SK-N-SH (cell line): ENCODE measurements at regions not wholly inside any gene's neighbourhood (a gene's known extent, or its start where the extent isn't known, plus 50 kb on each side); places are given as distances from the start of the nearest gene placed in this dataset.
A peak's percentile ranks its signal among the peaks of the same experiment; 100 is the strongest.

ENCODE experiments used
- CTCF ChIA-PET: fragments of 300-600, 350-600 bp; formaldehyde crosslinking; extraction: SDS; loops from one replicate; lab custom pipeline; 2021; lab: Yijun Ruan, JAX
- POLR2A ChIA-PET: fragments of 350-600 bp; sonication (Branson Sonifier 250); formaldehyde crosslinking; extraction: SDS; loops from one replicate; lab custom pipeline; 2020; ENCODE audit warnings: antibody characterized with exemption, inconsistent platforms; lab: Yijun Ruan, JAX
- DNase-seq: peaks from one replicate; pipeline ENCODE4 v3.0.0; 2012
- H2AFZ ChIP-seq: fragments of 200-600 bp; sonication (generic); 2 replicates; pipeline ENCODE4 v1.8.1; 2016; ENCODE audit warnings: antibody characterized with exemption, mild to moderate bottlenecking, low read depth
- H3F3A ChIP-seq: fragments of 200-600 bp; sonication (generic); replicated peaks from 2 replicates; pipeline ENCODE3; 2016; ENCODE audit warnings: antibody characterized with exemption, mild to moderate bottlenecking; ENCODE audit not compliant: insufficient read depth
- H3K27ac ChIP-seq, 2 experiments: fragments of 200-500 bp in 1 of 2; fragments of 200-600 bp in 1 of 2; sonication (Bioruptor generic) in 1 of 2; sonication (generic), shearing (Covaris generic) in 1 of 2; 2 replicates each; pipeline versions ENCODE4 v1.5.1 to v1.6.1; 2014 to 2016; ENCODE audit warnings: low read depth in 2 of 2, inconsistent platforms in 1 of 2, low read length in 1 of 2, mild to moderate bottlenecking in 1 of 2, mixed read lengths in 1 of 2
- H3K27me3 ChIP-seq: fragments of 200-600 bp; sonication (generic), shearing (Covaris generic); 2 replicates; pipeline ENCODE4 v1.6.1; 2016; ENCODE audit warnings: mixed run types; ENCODE audit not compliant: insufficient read depth
- H3K36me3 ChIP-seq, 2 experiments: fragments of 200-500 bp in 1 of 2; fragments of 200-600 bp in 1 of 2; sonication (Bioruptor generic) in 1 of 2; sonication (generic) in 1 of 2; replicated peaks in 1 of 2; 2 replicates each; pipeline versions ENCODE3 to v1.5.1; 2014 to 2016; ENCODE audit warnings: low read length in 1 of 2, mild to moderate bottlenecking in 1 of 2; ENCODE audit not compliant: insufficient read depth in 2 of 2, control insufficient read depth in 1 of 2
- H3K4me1 ChIP-seq, 2 experiments: fragments of 200-500 bp in 1 of 2; fragments of 200-600 bp in 1 of 2; sonication (Bioruptor generic) in 1 of 2; sonication (generic), shearing (Covaris generic) in 1 of 2; 2 replicates each; pipeline versions ENCODE4 v1.5.1 to v1.6.1; 2014 to 2016; ENCODE audit warnings: low read depth in 1 of 2, low read length in 1 of 2, mixed run types in 1 of 2; ENCODE audit not compliant: insufficient read depth in 2 of 2, control insufficient read depth in 1 of 2
- H3K4me2 ChIP-seq: fragments of 200-600 bp; sonication (generic), shearing (Covaris generic); 2 replicates; pipeline ENCODE4 v1.6.1; 2017; ENCODE audit warnings: mixed run types
- H3K4me3 ChIP-seq, 2 experiments: fragments of 200-500 bp in 1 of 2; fragments of 200-600 bp in 1 of 2; sonication (Bioruptor generic) in 1 of 2; sonication (generic), shearing (Covaris generic) in 1 of 2; 2 replicates each; pipeline versions ENCODE4 v1.5.1 to v1.8.1; 2014 to 2016; ENCODE audit warnings: low read depth in 2 of 2, inconsistent platforms in 1 of 2, low read length in 1 of 2, mild to moderate bottlenecking in 1 of 2, mixed read lengths in 1 of 2, moderate library complexity in 1 of 2
- H3K79me2 ChIP-seq: fragments of 200-600 bp; sonication (generic); 2 replicates; pipeline ENCODE4 v1.8.1; 2017; ENCODE audit warnings: mild to moderate bottlenecking; ENCODE audit not compliant: insufficient read depth
- H3K9ac ChIP-seq: fragments of 200-600 bp; sonication (generic); 2 replicates; pipeline ENCODE4 v1.6.1; 2017; ENCODE audit warnings: mixed run types
- H3K9me2 ChIP-seq: fragments of 200-600 bp; sonication (generic); 2 replicates; pipeline ENCODE4 v1.6.1; 2017; ENCODE audit warnings: mixed run types
- H3K9me3 ChIP-seq: fragments of 200-600 bp; sonication (generic); 2 replicates; pipeline ENCODE4 v1.6.1; 2017; ENCODE audit warnings: mixed run types, mild to moderate bottlenecking, moderate library complexity
- H4K20me1 ChIP-seq: fragments of 200-600 bp; sonication (generic); 2 replicates; pipeline ENCODE4 v1.6.1; 2017; ENCODE audit warnings: mild to moderate bottlenecking, mixed run types; ENCODE audit not compliant: insufficient read depth
- CHD2 ChIP-seq: fragments of 150-350 bp; IDR thresholded peaks from 2 replicates; pipeline ENCODE4 v1.6.1; 2018; ENCODE audit warnings: low read length; ENCODE audit not compliant: partially characterized antibody
- ELF1 ChIP-seq: IDR thresholded peaks from 2 replicates; pipeline ENCODE4 v1.4.0; 2012
- EP300 ChIP-seq, 2 experiments: IDR thresholded peaks; 2 replicates each; pipeline versions ENCODE4 v1.4.0 to v1.6.1; 2012; ENCODE audit warnings: borderline replicate concordance in 1 of 2, low read depth in 1 of 2, low read length in 1 of 2
- FOSL2 ChIP-seq: IDR thresholded peaks from 2 replicates; pipeline ENCODE4 v1.4.0; 2012; ENCODE audit warnings: low read depth, mild to moderate bottlenecking, moderate library complexity, borderline replicate concordance
- FOXM1 ChIP-seq: IDR thresholded peaks from 2 replicates; pipeline ENCODE4 v1.4.0; 2012; ENCODE audit warnings: low read depth, mild to moderate bottlenecking
- GABPA ChIP-seq: IDR thresholded peaks from 2 replicates; pipeline ENCODE4 v1.4.0; 2012; ENCODE audit warnings: low read depth, mild to moderate bottlenecking
- JUND ChIP-seq: IDR thresholded peaks from 2 replicates; pipeline ENCODE4 v1.4.0; 2012
- MEF2A ChIP-seq: IDR thresholded peaks from 2 replicates; pipeline ENCODE4 v1.4.0; 2012; ENCODE audit warnings: low read depth, borderline replicate concordance
- MXI1 ChIP-seq: IDR thresholded peaks from 2 replicates; pipeline ENCODE4 v1.6.1; 2012; ENCODE audit warnings: mild to moderate bottlenecking, low read depth, low read length, improper control_type of control experiment
- NFIC ChIP-seq: IDR thresholded peaks from 2 replicates; pipeline ENCODE4 v1.4.0; 2012; ENCODE audit warnings: borderline replicate concordance
- NRF1 ChIP-seq: IDR thresholded peaks from 2 replicates; pipeline ENCODE4 v1.6.1; 2012; ENCODE audit warnings: low read depth, mild to moderate bottlenecking, low read length
- POLR2AphosphoS5 ChIP-seq: IDR thresholded peaks from 2 replicates; pipeline ENCODE4 v1.6.1; 2012; ENCODE audit warnings: low read depth, low read length
- RAD21 ChIP-seq: IDR thresholded peaks from 2 replicates; pipeline ENCODE4 v1.6.1; 2012; ENCODE audit warnings: mild to moderate bottlenecking, low read length
- REST ChIP-seq: IDR thresholded peaks from 2 replicates; pipeline ENCODE4 v1.6.1; 2012; ENCODE audit warnings: mild to moderate bottlenecking, low read depth, low read length, moderate library complexity
- RFX5 ChIP-seq: IDR thresholded peaks from 2 replicates; pipeline ENCODE4 v1.6.1; 2012; ENCODE audit warnings: mild to moderate bottlenecking, improper control_type of control experiment, low read length
- RXRA ChIP-seq: IDR thresholded peaks from 2 replicates; pipeline ENCODE4 v1.4.0; 2012; ENCODE audit warnings: low read depth, mild to moderate bottlenecking, borderline replicate concordance
- SMC3 ChIP-seq: IDR thresholded peaks from 2 replicates; pipeline ENCODE4 v1.6.1; 2012; ENCODE audit warnings: low read depth, low read length, improper control_type of control experiment
- TAF1 ChIP-seq: IDR thresholded peaks from 2 replicates; pipeline ENCODE4 v1.6.1; 2012; ENCODE audit warnings: low read depth, mild to moderate bottlenecking, low read length, moderate library complexity, borderline replicate concordance
- TCF12 ChIP-seq: IDR thresholded peaks from 2 replicates; pipeline ENCODE4 v1.4.0; 2012
- TEAD4 ChIP-seq: IDR thresholded peaks from 2 replicates; pipeline ENCODE4 v1.4.0; 2012; ENCODE audit warnings: mild to moderate bottlenecking, borderline replicate concordance; ENCODE audit not compliant: insufficient read depth
- USF2 ChIP-seq: fragments of 150-350 bp; IDR thresholded peaks from 2 replicates; pipeline ENCODE4 v1.6.1; 2017; ENCODE audit warnings: antibody characterized with exemption, low read length, low read depth, borderline replicate concordance
- YY1 ChIP-seq: IDR thresholded peaks from 2 replicates; pipeline ENCODE4 v1.4.0; 2012; ENCODE audit warnings: low read depth, mild to moderate bottlenecking
- WGBS: methylation state at CpG from one replicate; pipeline ENCODE4 v1.1.6; 2017; ENCODE audit warnings: low lambda C conversion rate; 5-methylcytosine and 5-hydroxymethylcytosine counted together
- TF ChIP-seq, protein P1 (sequence below): IDR thresholded peaks from 2 replicates; pipeline ENCODE4; 2012
- TF ChIP-seq, protein P2 (sequence below): fragments of 150-350 bp; IDR thresholded peaks from 2 replicates; pipeline ENCODE4 v1.6.1; 2016; ENCODE audit warnings: mild to moderate bottlenecking, low read depth, low read length

- Histone ChIP-seq H3K9me3 (no peaks in the 10 kb centered on the region), H3K79me2 (no peaks in the 10 kb centered on the region), H3K9me2 (no peaks in the 10 kb centered on the region), H3K4me1 (peaks cover 2 to 4% of the 10 kb centered on the region in 2 experiments; a peak in 3 of 4 replicates), H3K4me2 (peak overlapping the region; percentile 19; the same call in 1 of the 2 replicates), H3K4me3 (no peak overlapping the region), H2AFZ (peak overlapping the region; percentile 24), H3K36me3 (no peaks in the 10 kb centered on the region), H3K27me3 (no peaks in the 10 kb centered on the region), H3K9ac (no peak overlapping the region), H4K20me1 (no peaks in the 10 kb centered on the region), H3F3A (no peaks in the 10 kb centered on the region), H3K27ac (peak overlapping the region; percentile 38 to 47; a peak in 3 of 4 replicates)
- ChIA-PET CTCF (interaction anchor here (1.8 to 1.9 kb wide), 2 partner anchors 8 to 1942 kb away, joined by 4 to 6 read pairs; no protein-coding TSS in a partner anchor), POLR2A (no interaction called here)
- DNase-seq, result no peak
- TF ChIP-seq GABPA, result no peak
- no peak for TF ChIP-seq NRF1
- TF ChIP-seq FOXM1, result 0 out of 2 replicates have a peak, but pooled peaks have one; percentile 16
- TF ChIP-seq TEAD4, result 0 out of 2 replicates have a peak, but pooled peaks have one; percentile 21
- TF ChIP-seq USF2, result no peak
- TF ChIP-seq EP300 (IDR thresholded peaks at IDR 0.05; ENCODE audit: borderline replicate concordance in 1 of 2, low read depth in 1 of 2, low read length in 1 of 2), result peak in 1 of 2 experiments; percentile 65; a peak in 1 of 4 replicates
- TF ChIP-seq POLR2AphosphoS5, result 0 out of 2 replicates have a peak, but pooled peaks have one; percentile 35
- peak; percentile 54 for TF ChIP-seq JUND
- no peak for TF ChIP-seq RAD21
- TF ChIP-seq RFX5, result no peak
- TF ChIP-seq SMC3, result no peak
- peak; percentile 43; the same call in 1 of the 2 replicates for TF ChIP-seq FOSL2
- no peak for TF ChIP-seq NFIC
- peak; percentile 86; the same call in 1 of the 2 replicates for TF ChIP-seq MEF2A
- TF ChIP-seq RXRA, result peak; percentile 86
- TF ChIP-seq TCF12, result peak; percentile 88
- TF ChIP-seq YY1, result no peak
- TF ChIP-seq, protein P1, sequence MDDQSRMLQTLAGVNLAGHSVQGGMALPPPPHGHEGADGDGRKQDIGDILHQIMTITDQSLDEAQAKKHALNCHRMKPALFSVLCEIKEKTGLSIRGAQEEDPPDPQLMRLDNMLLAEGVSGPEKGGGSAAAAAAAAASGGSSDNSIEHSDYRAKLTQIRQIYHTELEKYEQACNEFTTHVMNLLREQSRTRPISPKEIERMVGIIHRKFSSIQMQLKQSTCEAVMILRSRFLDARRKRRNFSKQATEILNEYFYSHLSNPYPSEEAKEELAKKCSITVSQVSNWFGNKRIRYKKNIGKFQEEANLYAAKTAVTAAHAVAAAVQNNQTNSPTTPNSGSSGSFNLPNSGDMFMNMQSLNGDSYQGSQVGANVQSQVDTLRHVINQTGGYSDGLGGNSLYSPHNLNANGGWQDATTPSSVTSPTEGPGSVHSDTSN, result peak; percentile 35
- no peak for TF ChIP-seq ELF1
- TF ChIP-seq, protein P2, sequence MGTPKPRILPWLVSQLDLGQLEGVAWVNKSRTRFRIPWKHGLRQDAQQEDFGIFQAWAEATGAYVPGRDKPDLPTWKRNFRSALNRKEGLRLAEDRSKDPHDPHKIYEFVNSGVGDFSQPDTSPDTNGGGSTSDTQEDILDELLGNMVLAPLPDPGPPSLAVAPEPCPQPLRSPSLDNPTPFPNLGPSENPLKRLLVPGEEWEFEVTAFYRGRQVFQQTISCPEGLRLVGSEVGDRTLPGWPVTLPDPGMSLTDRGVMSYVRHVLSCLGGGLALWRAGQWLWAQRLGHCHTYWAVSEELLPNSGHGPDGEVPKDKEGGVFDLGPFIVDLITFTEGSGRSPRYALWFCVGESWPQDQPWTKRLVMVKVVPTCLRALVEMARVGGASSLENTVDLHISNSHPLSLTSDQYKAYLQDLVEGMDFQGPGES, result no peak
- TF ChIP-seq TAF1, result no peak
- TF ChIP-seq MXI1, result no peak
- TF ChIP-seq CHD2, result no peak
- no peak for TF ChIP-seq REST
- WGBS, result 20% methylated on average over 2 of the region's 2 CpGs
These were observed 672.9 kb downstream of the NR2F1-AS1 start for GRCh38 chr5:92907938-92908606.
